GM23248 (cell line): ENCODE measurements at regions not wholly inside any gene's neighbourhood (a gene's known extent, or its start where the extent isn't known, plus 50 kb on each side); places are given as distances from the start of the nearest gene placed in this dataset.

Source experiments
- EZH2 ChIP-seq: fragments of 200-600 bp; sonication (generic); IDR thresholded peaks from 2 replicates; pipeline ENCODE4 v1.6.1; 2018; ENCODE audit warnings: antibody characterized with exemption, mild to moderate bottlenecking; ENCODE audit not compliant: insufficient read depth, poor library complexity, severe bottlenecking
- EZH2phosphoT487 ChIP-seq: fragments of 200-600 bp; sonication (generic); IDR thresholded peaks from 2 replicates; pipeline ENCODE4 v1.6.1; 2018; ENCODE audit warnings: antibody characterized with exemption, moderate library complexity, mild to moderate bottlenecking, low read depth; ENCODE audit not compliant: insufficient read depth

DNA sequence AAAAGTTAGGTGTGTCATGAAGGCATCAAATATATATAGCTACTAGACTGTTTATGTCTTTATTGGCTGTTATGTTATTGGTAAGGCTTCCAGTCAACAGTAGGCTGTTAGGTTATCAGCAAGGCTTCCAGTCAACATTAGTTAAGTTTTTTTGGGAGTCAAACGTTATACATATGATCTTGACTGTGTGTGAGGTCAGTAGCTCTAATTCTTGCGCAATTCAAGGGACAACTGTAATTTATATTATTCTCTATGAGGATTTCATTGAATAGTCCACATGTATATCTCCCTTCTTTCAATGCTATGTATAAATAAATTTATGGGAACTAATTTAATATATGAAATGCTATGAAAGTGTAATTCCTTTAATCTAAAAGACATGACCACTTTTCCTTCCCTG lies 757.5 kb upstream of the TMEFF2 start:
- no peak for TF ChIP-seq EZH2
- no peak for TF ChIP-seq EZH2phosphoT487
